ENCODE measurements at regions not wholly inside any gene's neighbourhood (a gene's known extent, or its start where the extent isn't known, plus 50 kb on each side); places are given as distances from the start of the nearest gene placed in this dataset.
"Not testable (repeated sequence)": the region's sequence is repeated elsewhere in the genome, so short reads cannot be mapped to it uniquely, and the experiment has no call there.

- DNase-seq (ENCODE audit: low spot score): peak; percentile 3
Observed at GRCh38 chr4:180280726-180281297, 1962.4 kb upstream of the TENM3 start.

- DNase-seq (ENCODE audit: low spot score): no peak
Observed at GRCh38 chr4:180281724-180282123, 1961.5 kb upstream of the TENM3 start.

GRCh38 chr4:180284267-180284666, 1958.9 kb upstream of the TENM3 start:
- DNase-seq (ENCODE audit: low spot score): no peak

- no peak for DNase-seq (ENCODE audit: low spot score)
Observed at GRCh38 chr4:180285796-180286195, 1957.4 kb upstream of the TENM3 start.

- no peak for DNase-seq (ENCODE audit: low spot score)
Observed at GRCh38 chr4:180292339-180292738, 1950.9 kb upstream of the TENM3 start.

GRCh38 chr4:180296036-180296599, 1947.1 kb upstream of the TENM3 start:
- DNase-seq (ENCODE audit: low spot score): no peak

- no peak for DNase-seq (ENCODE audit: low spot score)
Observed at GRCh38 chr4:180304321-180304720, 1938.9 kb upstream of the TENM3 start.

- no peak for DNase-seq (ENCODE audit: low spot score)
Observed at GRCh38 chr4:180310616-180311015, 1932.6 kb upstream of the TENM3 start.

- no peak for DNase-seq (ENCODE audit: low spot score)
Observed at GRCh38 chr4:180314972-180315371, 1928.2 kb upstream of the TENM3 start.

- DNase-seq (ENCODE audit: low spot score): no peak
Observed at GRCh38 chr4:180330521-180330920, 1912.7 kb upstream of the TENM3 start.

GRCh38 chr4:180333162-180333561, 1910.0 kb upstream of the TENM3 start:
- no peak for DNase-seq (ENCODE audit: low spot score)

- no peak for DNase-seq (ENCODE audit: low spot score)
Observed at GRCh38 chr4:180335566-180335965, 1907.6 kb upstream of the TENM3 start.

- DNase-seq (ENCODE audit: low spot score): no peak
Observed at GRCh38 chr4:180336494-180337090, 1906.6 kb upstream of the TENM3 start.

- DNase-seq (ENCODE audit: low spot score): peak; percentile 10
Observed at GRCh38 chr4:180341926-180342325, 1901.3 kb upstream of the TENM3 start.

GRCh38 chr4:180350901-180351300, 1892.3 kb upstream of the TENM3 start:
- no peak for DNase-seq (ENCODE audit: low spot score)

- DNase-seq (ENCODE audit: low spot score): no peak
Observed at GRCh38 chr4:180356766-180357165, 1886.4 kb upstream of the TENM3 start.

GRCh38 chr4:180360113-180360512, 1883.1 kb upstream of the TENM3 start:
- not testable (repeated sequence) for DNase-seq (ENCODE audit: low spot score)

- DNase-seq (ENCODE audit: low spot score): no peak
Observed at GRCh38 chr4:180363815-180364214, 1879.4 kb upstream of the TENM3 start.

GRCh38 chr4:180372691-180373090, 1870.5 kb upstream of the TENM3 start:
- DNase-seq (ENCODE audit: low spot score): no peak

GRCh38 chr4:180377741-180378140, 1865.5 kb upstream of the TENM3 start:
- no peak for DNase-seq (ENCODE audit: low spot score)

GRCh38 chr4:180380733-180381132, 1862.5 kb upstream of the TENM3 start:
- DNase-seq (ENCODE audit: low spot score): no peak

GRCh38 chr4:180391613-180392012, 1851.6 kb upstream of the TENM3 start:
- DNase-seq (ENCODE audit: low spot score): no peak

- no peak for DNase-seq (ENCODE audit: low spot score)
Observed at GRCh38 chr4:180394312-180394711, 1848.9 kb upstream of the TENM3 start.

- no peak for DNase-seq (ENCODE audit: low spot score)
Observed at GRCh38 chr4:180394730-180395129, 1848.5 kb upstream of the TENM3 start.
